Upper lobe of left lung (tissue), 4 donors: ENCODE measurements at regions not wholly inside any gene's neighbourhood (a gene's known extent, or its start where the extent isn't known, plus 50 kb on each side); places are given as distances from the start of the nearest gene placed in this dataset.

Source experiments
- EP300 ChIP-seq, 4 donors: sonication (generic); formaldehyde crosslinking; IDR thresholded peaks; one replicate each; pipeline ENCODE4 v1.5.1; 2017; ENCODE audit warnings: antibody characterized with exemption in 4 of 4, control low read depth in 2 of 4
- POLR2AphosphoS5 ChIP-seq, 2 donors: sonication (generic); formaldehyde crosslinking; IDR thresholded peaks; one replicate each; pipeline ENCODE4 v1.5.1; 2017; ENCODE audit warnings: antibody characterized with exemption in 2 of 2
- TF ChIP-seq, protein P1 (sequence below), 6 experiments: fragments of 450-650 bp in 4 of 6; fragments of 200-600 bp in 2 of 6; sonication (generic) in 2 of 6; IDR thresholded peaks; one replicate each; pipeline ENCODE4 v1.5.1; 2016 to 2019; ENCODE audit warnings: antibody characterized with exemption in 6 of 6

DNA sequence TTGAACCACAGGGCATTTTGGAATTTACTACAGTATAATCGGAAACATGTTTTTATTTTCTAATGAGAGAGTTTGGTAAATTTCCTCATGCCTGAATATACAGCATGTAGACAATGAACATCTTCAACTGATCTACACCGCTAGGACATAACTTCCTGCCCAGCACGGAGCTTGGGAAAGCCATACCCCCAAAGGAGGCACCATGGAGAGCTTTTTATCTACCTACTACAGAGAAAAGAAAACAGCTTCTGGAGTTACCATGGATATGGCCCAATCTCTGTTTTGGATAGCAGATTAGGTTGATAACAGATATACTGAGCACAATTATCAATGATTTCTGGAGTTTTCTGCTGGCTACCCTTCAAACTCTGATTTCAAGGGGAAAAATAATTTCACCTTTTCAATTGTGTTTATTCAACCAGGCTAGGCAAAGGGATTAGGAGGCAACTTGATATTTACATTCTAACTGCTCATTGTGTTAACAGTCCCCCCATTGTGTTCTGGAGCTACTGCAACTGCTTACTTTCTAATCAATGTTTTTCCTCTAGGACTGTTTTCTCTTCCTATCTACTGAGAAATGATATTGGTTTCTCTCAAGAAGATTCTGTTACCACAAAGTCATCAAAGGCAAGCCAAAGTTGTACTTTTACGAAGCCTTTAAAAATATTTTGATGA lies 123.0 kb upstream of the ARHGAP28 start:
- TF ChIP-seq, protein P1, sequence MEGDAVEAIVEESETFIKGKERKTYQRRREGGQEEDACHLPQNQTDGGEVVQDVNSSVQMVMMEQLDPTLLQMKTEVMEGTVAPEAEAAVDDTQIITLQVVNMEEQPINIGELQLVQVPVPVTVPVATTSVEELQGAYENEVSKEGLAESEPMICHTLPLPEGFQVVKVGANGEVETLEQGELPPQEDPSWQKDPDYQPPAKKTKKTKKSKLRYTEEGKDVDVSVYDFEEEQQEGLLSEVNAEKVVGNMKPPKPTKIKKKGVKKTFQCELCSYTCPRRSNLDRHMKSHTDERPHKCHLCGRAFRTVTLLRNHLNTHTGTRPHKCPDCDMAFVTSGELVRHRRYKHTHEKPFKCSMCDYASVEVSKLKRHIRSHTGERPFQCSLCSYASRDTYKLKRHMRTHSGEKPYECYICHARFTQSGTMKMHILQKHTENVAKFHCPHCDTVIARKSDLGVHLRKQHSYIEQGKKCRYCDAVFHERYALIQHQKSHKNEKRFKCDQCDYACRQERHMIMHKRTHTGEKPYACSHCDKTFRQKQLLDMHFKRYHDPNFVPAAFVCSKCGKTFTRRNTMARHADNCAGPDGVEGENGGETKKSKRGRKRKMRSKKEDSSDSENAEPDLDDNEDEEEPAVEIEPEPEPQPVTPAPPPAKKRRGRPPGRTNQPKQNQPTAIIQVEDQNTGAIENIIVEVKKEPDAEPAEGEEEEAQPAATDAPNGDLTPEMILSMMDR (IDR thresholded peaks at IDR 0.05), result no peak
- no peak for TF ChIP-seq EP300 (IDR thresholded peaks at IDR 0.05)
- TF ChIP-seq POLR2AphosphoS5 (IDR thresholded peaks at IDR 0.05), result no peak
